ENCODE measurements at regions not wholly inside any gene's neighbourhood (a gene's known extent, or its start where the extent isn't known, plus 50 kb on each side); places are given as distances from the start of the nearest gene placed in this dataset.

GRCh38 chr6:54655162-54655561, 191.4 kb upstream of the FAM83B start:
- no peak for TF ChIP-seq CTCF (IDR thresholded peaks at IDR 0.05)
- no peak for TF ChIP-seq EP300 (IDR thresholded peaks at IDR 0.05)

Data from tibial nerve (tissue), 4 donors.